VCaP (cell line): ENCODE measurements at regions not wholly inside any gene's neighbourhood (a gene's known extent, or its start where the extent isn't known, plus 50 kb on each side); places are given as distances from the start of the nearest gene placed in this dataset.
A peak's percentile ranks its signal among the peaks of the same experiment; 100 is the strongest.

Source experiments
- H3K27ac ChIP-seq: fragments of 450-650 bp; 2 replicates; pipeline ENCODE4 v1.5.1; 2017
- TF ChIP-seq, protein P1 (sequence below): fragments of 450-650 bp; conservative IDR thresholded peaks from 2 replicates; pipeline ENCODE4 v1.5.1; 2017; ENCODE audit warnings: mild to moderate bottlenecking, moderate library complexity

DNA sequence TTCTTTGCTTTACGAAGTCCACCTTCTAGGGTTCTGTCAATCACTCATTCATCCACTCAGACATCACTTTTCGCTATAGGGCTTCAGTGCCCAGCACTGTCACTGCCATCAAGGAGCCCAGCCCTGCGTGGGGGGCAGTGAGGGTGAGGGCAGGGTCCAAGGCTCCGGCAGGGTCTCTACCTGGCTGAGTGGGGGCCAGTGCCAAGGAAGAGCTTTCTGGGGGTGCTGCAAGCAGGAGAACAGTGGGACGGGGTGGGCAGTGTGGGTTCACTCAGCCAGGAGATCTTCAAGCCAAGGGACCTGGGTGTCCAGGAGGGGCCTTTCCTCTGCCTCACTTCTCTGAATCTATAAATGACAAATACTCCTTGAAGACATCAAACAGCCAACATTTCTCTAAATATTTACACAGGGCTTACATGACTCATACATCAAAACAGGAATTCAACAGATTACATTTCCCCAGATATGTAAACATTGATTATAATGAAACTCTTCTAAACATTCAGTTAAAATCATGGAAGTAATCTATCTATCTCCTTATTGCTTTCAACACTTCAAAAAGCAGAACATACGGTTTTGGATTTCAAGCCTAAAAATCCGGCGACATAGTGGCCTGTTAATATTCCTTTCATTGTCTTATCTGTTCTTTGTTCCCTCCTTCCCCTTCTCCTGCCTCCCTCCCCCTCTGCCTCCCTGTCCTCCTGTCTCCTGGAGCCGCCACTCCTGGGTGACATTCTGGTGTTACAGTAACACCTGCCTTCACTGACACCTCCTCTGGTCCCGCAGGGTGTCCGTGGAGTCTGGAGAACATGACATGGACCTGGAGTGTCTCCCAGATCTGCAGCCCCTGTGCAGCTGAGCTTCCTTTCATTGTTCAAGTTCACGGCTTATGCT, 94.4 kb upstream of the ADRA2C start:
- peak overlapping the region; percentile 87 for H3K27ac ChIP-seq
- TF ChIP-seq, protein P1, sequence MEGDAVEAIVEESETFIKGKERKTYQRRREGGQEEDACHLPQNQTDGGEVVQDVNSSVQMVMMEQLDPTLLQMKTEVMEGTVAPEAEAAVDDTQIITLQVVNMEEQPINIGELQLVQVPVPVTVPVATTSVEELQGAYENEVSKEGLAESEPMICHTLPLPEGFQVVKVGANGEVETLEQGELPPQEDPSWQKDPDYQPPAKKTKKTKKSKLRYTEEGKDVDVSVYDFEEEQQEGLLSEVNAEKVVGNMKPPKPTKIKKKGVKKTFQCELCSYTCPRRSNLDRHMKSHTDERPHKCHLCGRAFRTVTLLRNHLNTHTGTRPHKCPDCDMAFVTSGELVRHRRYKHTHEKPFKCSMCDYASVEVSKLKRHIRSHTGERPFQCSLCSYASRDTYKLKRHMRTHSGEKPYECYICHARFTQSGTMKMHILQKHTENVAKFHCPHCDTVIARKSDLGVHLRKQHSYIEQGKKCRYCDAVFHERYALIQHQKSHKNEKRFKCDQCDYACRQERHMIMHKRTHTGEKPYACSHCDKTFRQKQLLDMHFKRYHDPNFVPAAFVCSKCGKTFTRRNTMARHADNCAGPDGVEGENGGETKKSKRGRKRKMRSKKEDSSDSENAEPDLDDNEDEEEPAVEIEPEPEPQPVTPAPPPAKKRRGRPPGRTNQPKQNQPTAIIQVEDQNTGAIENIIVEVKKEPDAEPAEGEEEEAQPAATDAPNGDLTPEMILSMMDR, result no peak

DNA sequence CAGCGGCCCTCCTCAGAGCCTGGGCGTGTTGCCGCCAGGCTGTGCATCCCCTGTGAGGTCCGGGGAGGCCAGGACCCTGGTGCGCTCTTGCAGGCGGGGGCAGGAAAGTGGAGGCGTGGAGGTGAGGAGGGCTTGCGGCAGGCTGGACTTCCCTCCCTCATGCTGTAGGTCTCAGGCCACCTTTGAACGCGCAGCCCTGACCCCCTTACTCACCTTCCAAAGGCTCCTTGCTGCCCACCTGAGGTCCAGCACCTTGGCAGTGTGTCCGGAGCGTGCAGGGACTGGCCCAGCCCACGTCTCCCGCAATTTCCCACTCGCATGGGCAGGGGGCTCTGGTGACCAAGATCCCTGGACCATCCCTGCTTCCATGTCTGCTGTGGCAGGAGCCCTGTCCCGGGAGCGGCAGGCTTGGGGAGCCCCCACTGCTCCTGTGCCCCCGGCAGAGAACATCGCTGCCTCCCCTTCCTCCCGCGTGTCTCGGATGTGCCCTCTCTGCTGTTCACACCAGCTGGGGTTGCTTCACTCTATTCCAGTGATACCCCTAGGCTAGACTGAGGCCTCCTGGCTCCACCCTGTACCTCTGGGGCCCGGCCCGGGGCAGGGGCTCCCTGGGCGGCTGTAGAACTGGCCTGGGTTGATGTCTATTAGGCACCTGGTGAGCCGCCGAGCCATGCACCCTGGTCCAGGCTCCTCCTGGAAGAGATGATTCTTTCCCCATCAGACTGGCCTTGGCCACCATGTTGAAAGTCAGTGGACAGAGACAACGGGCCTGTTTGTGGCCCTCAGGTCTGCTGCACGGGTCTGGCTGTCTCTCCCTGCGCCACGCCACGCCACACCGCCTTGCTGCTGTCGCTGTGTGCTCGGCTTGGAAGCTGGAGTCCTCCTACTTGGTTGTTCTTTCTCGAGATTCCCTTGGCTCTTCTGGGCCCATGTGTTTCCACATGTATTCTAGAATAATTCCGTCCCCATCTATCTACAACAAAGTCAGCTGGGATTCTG, 95.4 kb upstream of the ADRA2C start:
- H3K27ac ChIP-seq, result peak overlapping the region; percentile 87
- TF ChIP-seq, protein P1, result no peak

DNA sequence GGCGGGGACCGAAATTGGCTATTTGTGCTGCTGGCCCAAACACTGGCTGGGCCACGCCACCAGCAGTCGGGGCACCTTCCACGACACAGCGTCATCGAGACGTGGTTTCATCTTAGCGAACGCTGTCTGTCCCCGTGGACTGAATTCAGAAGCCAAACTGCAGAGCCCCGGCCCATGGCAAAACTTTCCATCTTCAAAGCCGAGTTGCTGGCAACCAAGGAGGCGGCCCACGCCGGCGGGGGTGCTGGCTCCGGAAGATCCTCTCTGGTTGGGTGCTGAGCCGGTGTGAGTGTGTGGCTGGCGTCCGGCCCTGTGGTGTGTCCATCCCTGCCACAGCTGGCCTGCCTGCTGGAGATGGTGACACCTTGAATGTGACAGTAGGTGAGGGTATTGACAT, 96.6 kb upstream of the ADRA2C start:
- TF ChIP-seq, protein P1, result no peak
- H3K27ac ChIP-seq, result no peak overlapping the region

DNA sequence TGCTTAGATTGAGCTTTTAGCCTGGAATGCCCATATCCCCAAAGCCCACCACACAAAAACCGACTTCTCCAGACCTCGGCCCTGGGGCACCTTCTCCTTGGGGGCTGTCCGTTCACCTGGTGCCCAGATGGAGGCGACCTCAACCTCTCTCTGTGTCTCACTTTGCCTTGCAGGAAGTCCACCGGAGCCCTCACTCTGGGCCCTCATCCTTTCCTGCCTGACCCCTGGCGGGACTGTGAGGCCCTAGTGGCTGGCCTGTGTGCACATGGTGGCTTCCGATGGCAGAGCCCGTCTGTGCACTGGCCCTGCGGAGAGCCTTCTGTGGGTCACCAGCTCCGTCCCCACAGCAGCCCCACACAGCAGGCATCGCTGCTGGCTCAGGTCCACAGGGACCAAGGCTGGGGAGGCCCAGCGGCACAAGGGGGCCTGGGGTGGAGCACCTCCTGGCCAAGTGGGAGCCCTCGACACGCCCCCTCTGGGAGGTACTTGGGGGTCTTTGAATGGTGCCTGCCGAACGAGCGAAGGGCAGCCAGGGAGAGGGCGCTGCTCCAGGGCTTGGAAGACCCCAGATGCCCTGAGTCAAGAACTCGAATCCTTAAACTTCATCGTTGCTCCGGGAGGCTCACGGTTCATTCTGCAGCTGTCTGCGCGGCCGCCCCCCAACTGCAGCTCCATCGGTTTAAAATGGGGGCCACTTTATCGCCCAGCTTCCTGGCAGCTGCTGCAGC, 97.2 kb upstream of the ADRA2C start:
- TF ChIP-seq, protein P1, result no peak

DNA sequence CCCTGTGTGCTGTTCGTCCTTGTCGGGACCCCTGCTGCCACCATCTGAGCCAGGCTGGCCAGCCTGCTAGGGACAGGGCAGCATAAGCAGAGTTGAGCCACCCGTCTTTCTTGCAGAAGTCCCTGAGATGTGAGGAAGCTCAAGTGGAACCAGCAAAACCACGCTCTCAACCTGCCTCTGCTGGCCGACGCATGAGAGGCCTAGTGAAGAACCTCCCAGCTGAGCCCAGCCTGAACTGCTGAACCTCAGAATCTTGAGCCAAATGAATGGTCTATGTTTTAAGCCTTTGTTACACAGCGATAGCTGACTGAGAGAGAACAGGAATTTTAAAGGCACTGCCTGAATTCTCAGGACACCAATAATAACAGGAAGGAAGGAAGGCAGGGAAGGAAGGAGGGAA, 98.9 kb upstream of the ADRA2C start:
- no peak overlapping the region for H3K27ac ChIP-seq
- TF ChIP-seq, protein P1, result no peak

More for the DNA sequence above, 97.2 kb upstream of the ADRA2C start:
- no peak overlapping the region for H3K27ac ChIP-seq

DNA sequence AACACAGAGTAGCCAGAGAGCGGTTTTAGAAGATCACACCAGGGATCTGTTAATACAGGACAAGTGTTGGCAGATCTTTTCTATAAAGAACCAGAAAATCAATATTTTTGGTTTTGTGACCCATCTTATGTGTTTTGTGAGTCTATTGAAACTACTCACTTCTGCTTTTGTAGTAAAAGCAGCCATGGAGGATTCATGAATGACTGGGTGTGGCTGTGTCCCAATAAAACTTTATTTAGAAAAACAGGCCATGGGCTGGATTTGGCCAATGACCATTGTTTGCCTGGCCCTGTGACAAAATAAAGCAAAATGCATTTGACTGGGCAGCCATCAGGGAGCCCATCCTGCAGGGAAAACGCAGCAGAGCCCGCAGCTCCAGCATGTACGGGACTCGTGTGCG, 99.9 kb upstream of the ADRA2C start:
- no peak overlapping the region for H3K27ac ChIP-seq
- TF ChIP-seq, protein P1, result no peak
